Smooth muscle cell of the brain vasculature (primary cell): ENCODE measurements at regions not wholly inside any gene's neighbourhood (a gene's known extent, or its start where the extent isn't known, plus 50 kb on each side); places are given as distances from the start of the nearest gene placed in this dataset.

ENCODE experiments used
- DNase-seq: peaks from one replicate; pipeline ENCODE4 v3.0.0-alpha.2; 2012; ENCODE audit warnings: low read depth, low spot score

- no peak for DNase-seq
These were observed 326.3 kb upstream of the TSHZ2 start for GRCh38 chr20:52645822-52646221.

DNA sequence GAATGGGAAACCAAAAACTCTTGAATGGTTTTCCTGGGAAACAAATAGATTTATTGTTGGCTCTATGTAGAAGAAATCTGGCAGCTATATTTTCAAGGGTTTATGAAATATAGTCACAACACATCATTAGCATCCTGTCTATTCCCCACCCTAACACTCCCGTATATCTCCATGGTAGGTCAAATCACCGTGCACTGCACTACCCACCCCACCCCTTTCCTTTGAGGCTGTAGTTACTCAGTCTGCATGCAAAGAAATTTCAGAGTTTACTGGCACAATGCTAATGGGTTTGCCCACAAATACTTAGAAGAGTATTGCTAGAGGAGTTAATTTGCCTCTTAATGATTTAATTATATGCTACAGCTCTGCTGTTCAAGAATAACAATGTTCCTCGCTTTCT, 329.1 kb upstream of the TSHZ2 start:
- DNase-seq = no peak

- no peak for DNase-seq
These were observed 335.0 kb upstream of the TSHZ2 start for GRCh38 chr20:52637201-52637600.

DNA sequence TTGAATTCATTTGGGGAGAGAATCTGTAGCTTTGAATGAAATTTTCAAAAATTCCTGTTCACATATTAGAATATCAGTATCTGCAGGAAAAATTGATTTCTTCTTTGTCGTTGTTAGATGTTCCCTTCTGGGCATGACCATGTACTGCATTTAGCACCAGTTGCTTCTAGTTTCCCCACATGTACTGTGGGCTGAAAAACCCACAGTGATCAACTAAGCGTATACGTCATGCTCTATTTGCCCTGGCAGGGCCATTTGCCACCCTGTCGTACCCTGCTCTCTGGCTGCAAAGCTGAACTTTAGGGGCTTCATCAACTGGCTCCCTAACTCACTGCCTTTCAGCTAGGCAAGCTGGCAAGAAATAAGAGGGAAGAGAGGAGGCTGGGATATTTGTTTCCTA, 340.7 kb upstream of the TSHZ2 start:
- DNase-seq = no peak

DNA sequence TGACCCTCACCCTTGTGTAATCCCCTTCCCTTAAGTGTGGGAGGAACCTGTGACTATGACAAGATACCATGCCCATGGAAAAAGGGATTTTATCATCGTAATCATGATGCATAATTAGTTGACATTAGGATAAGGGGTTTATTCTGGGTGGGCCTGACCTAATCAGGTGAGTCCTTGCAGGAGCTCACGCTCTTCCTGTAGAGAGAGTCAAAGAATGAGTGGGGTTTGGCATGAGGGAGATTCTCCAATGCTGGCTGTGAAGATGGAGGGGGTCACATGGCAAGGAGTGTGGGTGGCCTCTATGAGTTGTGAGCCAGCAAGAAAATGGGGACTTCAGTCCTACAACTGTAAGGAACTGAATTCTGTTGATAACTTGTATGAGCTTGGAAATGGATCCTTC, 342.0 kb upstream of the TSHZ2 start:
- no peak for DNase-seq

DNA sequence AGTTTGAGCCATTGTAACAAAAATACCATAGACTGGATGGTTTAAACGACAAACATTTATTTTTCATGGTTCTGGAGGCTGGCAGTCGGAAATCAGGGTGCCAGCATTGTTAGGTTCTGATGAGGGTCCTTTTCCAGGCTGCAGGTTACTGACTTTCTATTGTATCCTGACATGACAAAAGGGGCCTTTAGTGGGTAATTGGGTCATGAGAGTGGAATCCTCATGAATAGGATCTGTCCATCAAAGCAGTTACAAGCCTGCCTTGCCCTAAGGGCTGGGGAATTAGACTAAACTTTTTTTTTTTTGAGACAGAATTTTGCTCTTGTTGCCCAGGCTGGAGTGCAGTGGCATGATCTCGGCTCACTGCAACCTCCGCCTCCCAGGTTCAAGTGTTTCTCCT, 347.9 kb upstream of the TSHZ2 start:
- no peak for DNase-seq

DNA sequence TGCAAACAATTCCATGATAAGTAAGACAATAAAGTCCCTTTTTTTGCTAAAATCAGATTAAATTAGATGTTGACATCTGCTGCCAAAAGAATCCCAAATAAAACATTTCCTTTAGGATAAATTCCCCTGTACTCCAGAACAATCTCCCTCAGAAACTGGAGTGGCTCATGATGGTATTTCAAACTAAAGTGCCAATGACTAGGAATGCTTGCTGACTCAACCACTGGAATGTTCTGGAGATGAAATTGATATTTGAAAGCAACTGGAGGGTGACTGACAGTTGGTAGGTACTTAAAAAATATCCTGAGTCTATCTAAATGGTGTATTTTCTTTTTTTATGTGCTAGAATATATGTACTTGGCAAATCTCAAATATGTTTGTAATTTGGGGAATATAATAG, 350.1 kb upstream of the TSHZ2 start:
- no peak for DNase-seq

DNA sequence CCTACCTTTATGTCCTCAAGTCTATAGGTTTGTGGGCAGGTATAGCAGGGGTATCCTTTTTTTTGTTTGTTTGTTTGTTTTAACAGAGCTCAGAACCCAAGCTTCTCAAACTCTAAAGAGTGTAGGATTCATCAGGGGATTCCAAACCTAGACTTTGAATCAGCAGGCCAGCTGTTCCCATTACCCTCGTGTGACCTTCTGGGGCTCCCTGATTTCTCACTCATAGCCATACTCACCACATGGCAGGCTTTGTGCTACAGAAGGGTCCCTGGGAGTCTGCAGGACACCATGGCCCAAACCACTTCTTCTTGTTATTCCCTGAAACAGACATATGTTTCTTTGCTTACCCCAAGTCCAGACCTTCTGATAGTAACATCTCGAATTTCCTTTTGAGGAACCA, 350.8 kb upstream of the TSHZ2 start:
- DNase-seq = no peak

- DNase-seq = no peak
These were observed 352.5 kb upstream of the TSHZ2 start for GRCh38 chr20:52619671-52620070.

- no peak for DNase-seq
These were observed 353.1 kb upstream of the TSHZ2 start for GRCh38 chr20:52619101-52619500.

GRCh38 chr20:52616629-52617028, 355.5 kb upstream of the TSHZ2 start:
- DNase-seq = no peak

- DNase-seq = no peak
These were observed 357.9 kb upstream of the TSHZ2 start for GRCh38 chr20:52614051-52614863.

GRCh38 chr20:52612046-52612632, 360.0 kb upstream of the TSHZ2 start:
- DNase-seq = no peak

DNA sequence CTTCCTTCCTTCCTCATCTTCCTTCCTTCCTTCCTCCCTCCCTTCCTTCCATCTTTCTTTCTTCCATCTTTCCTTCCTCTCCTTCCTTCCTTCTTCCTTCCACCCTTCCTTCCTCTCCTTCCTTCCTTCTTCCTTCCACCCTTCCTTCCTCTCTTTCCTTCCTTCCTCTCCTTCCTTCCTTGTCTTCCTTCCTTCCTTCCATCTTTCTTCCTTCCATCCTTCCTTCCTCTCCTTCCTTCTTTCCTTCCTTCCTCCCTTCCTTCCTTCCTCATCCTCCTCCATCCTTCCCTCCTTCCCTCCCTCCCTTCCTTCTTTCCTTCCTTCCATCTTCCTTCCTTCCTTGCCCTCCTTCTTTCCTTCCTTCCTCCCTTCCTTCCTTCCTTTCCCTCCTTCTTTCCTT, 361.4 kb upstream of the TSHZ2 start:
- DNase-seq = no peak

- no peak for DNase-seq
These were observed 370.7 kb upstream of the TSHZ2 start for GRCh38 chr20:52601295-52601971.

DNA sequence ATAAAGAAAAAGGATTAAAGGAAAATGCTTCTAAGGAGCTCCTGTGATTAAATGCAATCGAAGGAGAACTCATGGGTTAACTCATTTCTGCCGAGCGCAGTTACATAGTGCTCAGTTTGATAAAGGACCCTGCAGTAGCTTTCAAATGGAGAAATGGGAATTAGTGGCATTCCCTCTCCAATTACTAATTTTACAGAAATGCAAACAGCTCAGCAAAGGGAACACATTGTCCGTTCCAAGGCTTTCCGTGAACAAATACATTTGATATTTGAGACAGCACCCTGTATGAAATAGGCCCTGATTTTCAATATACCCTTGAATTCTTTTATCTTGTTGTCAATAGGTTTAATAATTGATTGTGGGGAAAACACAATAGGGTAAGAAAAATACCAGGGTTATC, 375.9 kb upstream of the TSHZ2 start:
- no peak for DNase-seq

- no peak for DNase-seq
These were observed 376.6 kb upstream of the TSHZ2 start for GRCh38 chr20:52595518-52595917.

GRCh38 chr20:52593654-52594053, 378.5 kb upstream of the TSHZ2 start:
- no peak for DNase-seq

DNA sequence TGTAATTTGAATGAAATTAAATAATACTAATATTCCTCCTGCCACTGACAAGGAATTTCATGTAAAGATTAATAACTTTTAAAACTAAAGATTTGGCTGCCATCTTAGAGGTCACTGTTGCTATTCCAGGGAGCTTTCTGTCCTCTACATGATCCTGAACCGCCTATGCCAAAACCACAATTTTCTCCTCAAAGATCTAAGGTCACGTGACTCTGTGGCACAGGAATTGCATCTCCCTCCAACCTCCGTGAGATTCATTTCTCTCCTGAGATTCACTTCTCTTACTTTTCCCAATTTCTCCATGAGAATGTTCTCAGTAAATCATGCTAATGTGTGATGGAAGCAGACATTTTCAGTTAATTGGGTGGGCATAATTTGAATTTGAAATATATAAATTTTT, 379.6 kb upstream of the TSHZ2 start:
- DNase-seq = no peak

DNA sequence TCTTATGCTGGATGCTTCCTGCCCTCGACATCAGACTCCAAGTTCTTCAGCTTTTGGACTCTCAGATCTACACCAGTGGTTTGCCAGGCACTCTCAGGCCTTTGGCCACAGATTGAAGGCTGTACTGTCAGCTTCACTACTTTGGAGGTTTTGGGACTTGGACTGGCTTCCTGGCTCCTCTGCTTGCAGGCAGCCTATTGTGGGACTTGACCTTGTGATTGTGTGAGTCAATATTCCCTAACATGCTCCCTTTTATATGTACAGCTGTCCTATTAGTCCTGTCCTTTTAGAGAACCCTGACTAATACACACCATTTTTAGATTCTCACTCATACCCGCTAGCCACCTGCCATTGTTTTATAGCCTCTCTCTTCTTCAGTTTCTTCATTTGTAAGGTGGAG, 382.1 kb upstream of the TSHZ2 start:
- no peak for DNase-seq

DNA sequence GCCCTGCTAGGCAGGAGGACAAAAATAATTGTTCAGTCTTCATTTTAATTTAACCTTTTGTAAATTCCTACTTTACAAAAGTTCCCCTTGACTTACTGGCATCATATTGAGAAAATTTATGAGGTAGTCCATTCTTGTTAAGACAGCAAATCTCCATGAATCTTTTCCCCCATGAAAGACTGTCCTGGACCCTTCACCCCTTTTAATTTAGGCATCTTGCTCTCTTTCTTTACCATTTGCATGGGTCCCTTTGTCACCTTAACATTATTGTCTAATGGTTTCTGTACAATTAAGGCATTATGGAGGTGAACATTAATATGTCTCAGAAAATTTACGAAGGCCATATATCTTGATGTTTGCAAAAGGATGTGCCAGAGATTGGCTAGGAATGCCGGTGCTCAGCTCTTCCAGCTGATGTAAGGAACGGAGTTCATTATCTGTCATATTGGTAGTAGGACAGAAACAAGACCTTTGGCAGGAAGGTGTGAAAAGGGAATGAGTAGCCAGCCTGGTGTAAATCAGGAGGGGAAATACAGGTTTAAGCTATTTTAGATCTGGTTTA, 382.8 kb upstream of the TSHZ2 start:
- DNase-seq = no peak

DNA sequence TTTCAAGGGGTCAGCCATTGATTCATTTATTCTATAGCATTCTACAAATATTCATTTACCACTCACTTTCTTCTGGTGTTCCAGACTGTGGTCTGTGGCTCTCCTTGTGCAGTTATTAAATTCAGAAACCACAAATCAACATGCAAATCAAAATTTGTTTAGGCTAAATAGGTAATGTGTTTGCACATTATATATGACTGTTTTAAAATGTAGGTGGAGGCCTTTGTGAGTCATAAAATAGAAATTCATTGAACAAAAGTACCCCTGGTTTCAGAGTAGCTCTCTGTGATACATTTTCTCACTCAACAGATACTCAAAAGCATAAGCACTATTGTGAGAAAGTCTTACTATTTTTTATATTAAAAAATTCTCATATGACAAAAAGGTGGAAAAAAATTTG, 385.5 kb upstream of the TSHZ2 start:
- DNase-seq = no peak

DNA sequence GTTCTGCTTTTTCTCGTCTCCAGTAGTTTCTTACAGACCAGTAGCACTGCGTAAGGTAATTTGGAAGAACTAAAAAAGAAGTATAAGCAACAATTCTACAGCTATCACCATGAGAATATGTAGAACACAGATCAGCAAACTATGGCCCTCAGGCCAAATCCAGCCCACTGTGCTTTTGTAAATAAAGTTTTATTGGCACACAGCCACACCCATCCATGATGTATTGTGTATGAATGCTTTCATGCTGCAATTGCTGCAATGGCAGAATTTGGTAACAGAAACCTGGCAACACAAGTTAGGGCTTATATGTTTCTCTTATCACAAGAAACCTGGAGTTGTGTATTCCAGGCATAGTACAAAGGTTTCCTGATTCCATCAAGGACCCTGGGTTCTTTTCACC, 386.8 kb upstream of the TSHZ2 start:
- no peak for DNase-seq
